IgD-negative memory B cell (primary cell): ENCODE measurements at regions not wholly inside any gene's neighbourhood (a gene's known extent, or its start where the extent isn't known, plus 50 kb on each side); places are given as distances from the start of the nearest gene placed in this dataset.
A peak's percentile ranks its signal among the peaks of the same experiment; 100 is the strongest.
"Not testable (repeated sequence)": the region's sequence is repeated elsewhere in the genome, so short reads cannot be mapped to it uniquely, and the experiment has no call there.

ENCODE experiments used
- H3K27ac Mint-ChIP-seq, 3 donors: one replicate each; pipeline ENCODE4 v1.8.0; 2020 to 2022; ENCODE audit warnings: mild to moderate bottlenecking in 3 of 3, mixed read lengths in 3 of 3, moderate library complexity in 1 of 3
- H3K27me3 Mint-ChIP-seq: one replicate; pipeline ENCODE4 v1.8.0; 2021; ENCODE audit warnings: mixed read lengths
- H3K36me3 Mint-ChIP-seq: one replicate; pipeline ENCODE4 v1.8.0; 2020; ENCODE audit warnings: mild to moderate bottlenecking, mixed read lengths
- H3K4me1 Mint-ChIP-seq, 3 donors: one replicate each; pipeline ENCODE4 v1.8.0; 2020 to 2022; ENCODE audit warnings: mixed read lengths in 3 of 3, mild to moderate bottlenecking in 1 of 3
- H3K4me3 Mint-ChIP-seq, 4 donors: one replicate each; pipeline ENCODE4 v1.8.0; 2020 to 2022; ENCODE audit warnings: mild to moderate bottlenecking in 4 of 4, mixed read lengths in 4 of 4, moderate library complexity in 3 of 4
- H3K9me3 Mint-ChIP-seq, 3 donors: one replicate each; pipeline ENCODE4 v1.8.0; 2020 to 2021; ENCODE audit warnings: mixed read lengths in 3 of 3, mild to moderate bottlenecking in 1 of 3

GRCh38 chr2:129829588-129829987, 149.9 kb upstream of the RAB6C start:
- no peaks in the 10 kb centered on the region for H3K4me1 Mint-ChIP-seq
- H3K27me3 Mint-ChIP-seq, result peaks cover 2% of the 10 kb centered on the region
- H3K4me3 Mint-ChIP-seq, result no peak overlapping the region
- peaks cover 0 to 2% (median 2%) of the 10 kb centered on the region in 3 donors for H3K9me3 Mint-ChIP-seq
- H3K36me3 Mint-ChIP-seq, result no peaks in the 10 kb centered on the region
- H3K27ac Mint-ChIP-seq, result no peak overlapping the region

GRCh38 chr2:129831018-129831417, 148.4 kb upstream of the RAB6C start:
- Mint-ChIP-seq H3K36me3 (no peaks in the 10 kb centered on the region), H3K27me3 (peaks cover 2% of the 10 kb centered on the region), H3K27ac (no peak overlapping the region), H3K4me3 (no peak overlapping the region), H3K9me3 (peaks cover 0 to 5% (median 2%) of the 10 kb centered on the region in 3 donors), H3K4me1 (no peaks in the 10 kb centered on the region)

- not testable (repeated sequence) for H3K27ac Mint-ChIP-seq, H3K4me3 Mint-ChIP-seq, H3K9me3 Mint-ChIP-seq, H3K4me1 Mint-ChIP-seq, H3K36me3 Mint-ChIP-seq, H3K27me3 Mint-ChIP-seq
Measured at GRCh38 chr2:129833465-129833864, 146.0 kb upstream of the RAB6C start.

GRCh38 chr2:129847043-129847442, 132.4 kb upstream of the RAB6C start:
- Mint-ChIP-seq H3K9me3 (peaks cover 0 to 3% (median 0%) of the 10 kb centered on the region in 3 donors), H3K4me1 (no peaks in the 10 kb centered on the region), H3K36me3 (peaks cover 4% of the 10 kb centered on the region), H3K27ac (no peak overlapping the region), H3K27me3 (peaks cover 8% of the 10 kb centered on the region), H3K4me3 (no peak overlapping the region)

- H3K4me3 Mint-ChIP-seq, result no peak overlapping the region
- peaks cover 8% of the 10 kb centered on the region for H3K27me3 Mint-ChIP-seq
- H3K4me1 Mint-ChIP-seq, result peaks cover 0 to 1% (median 0%) of the 10 kb centered on the region in 3 donors
- H3K36me3 Mint-ChIP-seq, result peaks cover 4% of the 10 kb centered on the region
- no peak overlapping the region for H3K27ac Mint-ChIP-seq
- H3K9me3 Mint-ChIP-seq, result no peaks in the 10 kb centered on the region
Measured at GRCh38 chr2:129849559-129850160, 129.8 kb upstream of the RAB6C start.

GRCh38 chr2:129857200-129857599, 122.3 kb upstream of the RAB6C start:
- peaks cover 0 to 14% (median 7%) of the 10 kb centered on the region in 3 donors for H3K9me3 Mint-ChIP-seq
- H3K27ac Mint-ChIP-seq, result no peak overlapping the region
- H3K4me1 Mint-ChIP-seq, result peaks cover 0 to 1% (median 0%) of the 10 kb centered on the region in 3 donors
- H3K4me3 Mint-ChIP-seq, result no peak overlapping the region
- no peaks in the 10 kb centered on the region for H3K27me3 Mint-ChIP-seq
- H3K36me3 Mint-ChIP-seq, result peaks cover 2% of the 10 kb centered on the region

- Mint-ChIP-seq H3K4me1 (peaks cover 0 to 1% (median 0%) of the 10 kb centered on the region in 3 donors), H3K27me3 (no peaks in the 10 kb centered on the region), H3K27ac (no peak overlapping the region), H3K4me3 (no peak overlapping the region), H3K9me3 (peaks cover 0 to 14% (median 7%) of the 10 kb centered on the region in 3 donors), H3K36me3 (peaks cover 2% of the 10 kb centered on the region)
Measured at GRCh38 chr2:129859175-129859574, 120.3 kb upstream of the RAB6C start.

- Mint-ChIP-seq H3K36me3 (peaks cover 2% of the 10 kb centered on the region), H3K4me3 (no peak overlapping the region), H3K4me1 (no peaks in the 10 kb centered on the region), H3K27ac (no peak overlapping the region), H3K27me3 (no peaks in the 10 kb centered on the region), H3K9me3 (peaks cover 0 to 14% (median 7%) of the 10 kb centered on the region in 3 donors)
Measured at GRCh38 chr2:129860088-129860487, 119.4 kb upstream of the RAB6C start.

- Mint-ChIP-seq H3K27me3 (no peaks in the 10 kb centered on the region), H3K27ac (no peak overlapping the region)
Measured at GRCh38 chr2:129861666-129862288, 117.7 kb upstream of the RAB6C start.

GRCh38 chr2:129862668-129863067, 116.8 kb upstream of the RAB6C start:
- Mint-ChIP-seq H3K27me3 (no peaks in the 10 kb centered on the region), H3K9me3 (peaks cover 0 to 3% (median 0%) of the 10 kb centered on the region in 3 donors), H3K36me3 (peaks cover 2% of the 10 kb centered on the region), H3K4me1 (no peaks in the 10 kb centered on the region), H3K4me3 (no peak overlapping the region), H3K27ac (no peak overlapping the region)

More at GRCh38 chr2:129861666-129862288, 117.7 kb upstream of the RAB6C start:
- Mint-ChIP-seq H3K9me3 (peaks cover 0 to 3% (median 0%) of the 10 kb centered on the region in 3 donors), H3K36me3 (peaks cover 2% of the 10 kb centered on the region), H3K4me1 (no peaks in the 10 kb centered on the region), H3K4me3 (peak overlapping the region in 1 of 4 donors; percentile 10)

- Mint-ChIP-seq H3K9me3 (peaks cover 0 to 3% (median 0%) of the 10 kb centered on the region in 3 donors), H3K4me3 (peak overlapping the region in 1 of 4 donors; percentile 28), H3K27ac (no peak overlapping the region), H3K4me1 (no peaks in the 10 kb centered on the region), H3K36me3 (peaks cover 2% of the 10 kb centered on the region), H3K27me3 (no peaks in the 10 kb centered on the region)
Measured at GRCh38 chr2:129863350-129863749, 116.1 kb upstream of the RAB6C start.

- no peak overlapping the region for H3K4me3 Mint-ChIP-seq
- peaks cover 1% of the 10 kb centered on the region for H3K36me3 Mint-ChIP-seq
- H3K27me3 Mint-ChIP-seq, result no peaks in the 10 kb centered on the region
- H3K4me1 Mint-ChIP-seq, result no peaks in the 10 kb centered on the region
- peaks cover 0 to 3% (median 0%) of the 10 kb centered on the region in 3 donors for H3K9me3 Mint-ChIP-seq
- H3K27ac Mint-ChIP-seq, result no peak overlapping the region
Measured at GRCh38 chr2:129864719-129865118, 114.7 kb upstream of the RAB6C start.

GRCh38 chr2:129865976-129866375, 113.5 kb upstream of the RAB6C start:
- Mint-ChIP-seq H3K9me3 (peaks cover 0 to 1% (median 0%) of the 10 kb centered on the region in 3 donors), H3K27me3 (peaks cover 1% of the 10 kb centered on the region), H3K27ac (peak overlapping the region in 1 of 3 donors; percentile 39), H3K4me1 (no peaks in the 10 kb centered on the region), H3K4me3 (no peak overlapping the region), H3K36me3 (no peaks in the 10 kb centered on the region)

GRCh38 chr2:129866391-129866790, 113.1 kb upstream of the RAB6C start:
- Mint-ChIP-seq H3K9me3 (peaks cover 0 to 1% (median 0%) of the 10 kb centered on the region in 3 donors), H3K4me3 (no peak overlapping the region), H3K27me3 (peaks cover 1% of the 10 kb centered on the region), H3K27ac (peak overlapping the region in 1 of 3 donors; percentile 39), H3K4me1 (no peaks in the 10 kb centered on the region), H3K36me3 (no peaks in the 10 kb centered on the region)

GRCh38 chr2:129868151-129868550, 111.3 kb upstream of the RAB6C start:
- Mint-ChIP-seq H3K9me3 (no peaks in the 10 kb centered on the region), H3K4me3 (no peak overlapping the region), H3K27me3 (peaks cover 1% of the 10 kb centered on the region), H3K27ac (no peak overlapping the region), H3K4me1 (no peaks in the 10 kb centered on the region), H3K36me3 (peaks cover 2% of the 10 kb centered on the region)
